COLO668 (cell line): ENCODE measurements at regions not wholly inside any gene's neighbourhood (a gene's known extent, or its start where the extent isn't known, plus 50 kb on each side); places are given as distances from the start of the nearest gene placed in this dataset.

ENCODE experiments used
- DNase-seq: peaks from one replicate; lab custom pipeline; 2025; ENCODE audit not compliant: unreplicated experiment; lab: John Stamatoyannopoulos, UW

GRCh38 chr13:105814902-105815250 is 720.6 kb downstream of the EFNB2 start:
- no peak for DNase-seq

GRCh38 chr13:105814219-105814901 is 721.1 kb downstream of the EFNB2 start:
- DNase-seq = no peak

- DNase-seq = no peak
Measured at GRCh38 chr13:105806628-105806920, 728.9 kb downstream of the EFNB2 start.

GRCh38 chr13:105805892-105806627 is 729.4 kb downstream of the EFNB2 start:
- DNase-seq = no peak

- no peak for DNase-seq
Measured at GRCh38 chr13:105804561-105805190, 730.8 kb downstream of the EFNB2 start.

- no peak for DNase-seq
Measured at GRCh38 chr13:105799155-105799554, 736.3 kb downstream of the EFNB2 start.

- no peak for DNase-seq
Measured at GRCh38 chr13:105798541-105798940, 736.9 kb downstream of the EFNB2 start.

GRCh38 chr13:105796081-105796480 is 739.4 kb downstream of the EFNB2 start:
- DNase-seq = no peak

GRCh38 chr13:105790923-105791322 is 744.5 kb downstream of the EFNB2 start:
- no peak for DNase-seq

- DNase-seq = no peak
Measured at GRCh38 chr13:105788530-105788929, 746.9 kb downstream of the EFNB2 start.

GRCh38 chr13:105787632-105788031 is 747.8 kb downstream of the EFNB2 start:
- no peak for DNase-seq

GRCh38 chr13:105785436-105785835 is 750.0 kb downstream of the EFNB2 start:
- no peak for DNase-seq

- DNase-seq = no peak
Measured at GRCh38 chr13:105783261-105783660, 752.2 kb downstream of the EFNB2 start.

- DNase-seq = no peak
Measured at GRCh38 chr13:105778196-105778595, 757.3 kb downstream of the EFNB2 start.

- no peak for DNase-seq
Measured at GRCh38 chr13:105774739-105775460, 760.6 kb downstream of the EFNB2 start.

- DNase-seq = no peak
Measured at GRCh38 chr13:105773863-105774538, 761.5 kb downstream of the EFNB2 start.

GRCh38 chr13:105773241-105773640 is 762.2 kb downstream of the EFNB2 start:
- no peak for DNase-seq

GRCh38 chr13:105764486-105764885 is 771.0 kb downstream of the EFNB2 start:
- no peak for DNase-seq

- DNase-seq = no peak
Measured at GRCh38 chr13:105763851-105764250, 771.6 kb downstream of the EFNB2 start.

- DNase-seq = no peak
Measured at GRCh38 chr13:105762096-105762495, 773.4 kb downstream of the EFNB2 start.
